ENCODE measurements at regions not wholly inside any gene's neighbourhood (a gene's known extent, or its start where the extent isn't known, plus 50 kb on each side); places are given as distances from the start of the nearest gene placed in this dataset.

DNA sequence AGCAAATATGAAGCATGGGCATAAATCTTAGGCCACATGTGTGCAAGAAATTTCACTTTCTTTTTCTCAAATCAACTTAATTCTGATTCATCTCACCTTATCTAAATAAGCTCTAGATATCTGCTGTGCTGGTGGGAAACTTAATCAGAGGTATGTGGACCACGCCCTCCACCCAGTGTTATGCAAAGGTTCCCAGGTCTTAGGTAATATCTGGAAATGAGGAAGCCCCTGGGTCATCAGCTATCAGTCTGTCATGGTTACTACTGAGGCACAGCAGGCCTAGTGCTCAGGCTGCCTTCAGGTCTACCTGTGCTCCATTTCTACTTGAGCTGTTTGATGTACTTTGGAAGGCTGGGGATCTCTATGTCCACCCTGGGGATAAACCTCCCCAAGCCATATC, 134.4 kb upstream of the KCNH8 start:
- no peak for TF ChIP-seq POLR2AphosphoS5 (IDR thresholded peaks at IDR 0.05)
- no peak for TF ChIP-seq POLR2A (IDR thresholded peaks at IDR 0.05)
- TF ChIP-seq, protein P1, sequence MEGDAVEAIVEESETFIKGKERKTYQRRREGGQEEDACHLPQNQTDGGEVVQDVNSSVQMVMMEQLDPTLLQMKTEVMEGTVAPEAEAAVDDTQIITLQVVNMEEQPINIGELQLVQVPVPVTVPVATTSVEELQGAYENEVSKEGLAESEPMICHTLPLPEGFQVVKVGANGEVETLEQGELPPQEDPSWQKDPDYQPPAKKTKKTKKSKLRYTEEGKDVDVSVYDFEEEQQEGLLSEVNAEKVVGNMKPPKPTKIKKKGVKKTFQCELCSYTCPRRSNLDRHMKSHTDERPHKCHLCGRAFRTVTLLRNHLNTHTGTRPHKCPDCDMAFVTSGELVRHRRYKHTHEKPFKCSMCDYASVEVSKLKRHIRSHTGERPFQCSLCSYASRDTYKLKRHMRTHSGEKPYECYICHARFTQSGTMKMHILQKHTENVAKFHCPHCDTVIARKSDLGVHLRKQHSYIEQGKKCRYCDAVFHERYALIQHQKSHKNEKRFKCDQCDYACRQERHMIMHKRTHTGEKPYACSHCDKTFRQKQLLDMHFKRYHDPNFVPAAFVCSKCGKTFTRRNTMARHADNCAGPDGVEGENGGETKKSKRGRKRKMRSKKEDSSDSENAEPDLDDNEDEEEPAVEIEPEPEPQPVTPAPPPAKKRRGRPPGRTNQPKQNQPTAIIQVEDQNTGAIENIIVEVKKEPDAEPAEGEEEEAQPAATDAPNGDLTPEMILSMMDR (IDR thresholded peaks at IDR 0.05 in 8 of 11, conservative IDR thresholded peaks at IDR 0.05 in 3 of 11), result no peak
- no peak for DNase-seq
- Histone ChIP-seq H3K4me3 (no peak overlapping the region), H3K9me3 (peaks cover 0 to 4% (median 0%) of the 10 kb centered on the region in 8 donors), H3K4me1 (no peaks in the 10 kb centered on the region), H3K36me3 (no peaks in the 10 kb centered on the region), H3K27ac (no peak overlapping the region), H3K27me3 (replicated peaks in 1 of 7) (no peaks in the 10 kb centered on the region)
- intact Hi-C loops (cut with DNase I; ENCODE audit: low total_unique reads), result no loop called here
- 47 to 72% (median 61%) methylated on average over 1 of the region's 1 CpG for WGBS, 5 donors

DNA sequence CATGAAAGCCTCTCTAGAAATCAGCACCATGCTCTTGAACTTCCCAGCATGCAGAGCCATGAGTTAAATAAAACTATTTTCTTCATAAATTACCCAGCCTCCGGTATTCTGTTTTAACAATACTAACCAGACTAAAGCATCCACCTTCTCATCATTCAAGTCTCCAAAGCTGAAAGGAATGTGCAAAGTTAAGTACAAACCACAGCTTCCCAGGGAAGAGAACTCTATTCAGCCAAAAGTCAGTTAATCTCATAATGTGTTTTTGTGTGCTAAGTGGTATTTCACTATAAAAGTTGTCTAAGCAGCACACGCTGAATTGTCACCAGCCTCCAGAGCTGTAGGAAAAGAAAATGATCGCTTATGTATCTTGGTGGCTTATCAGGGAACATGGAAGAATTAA, 135.5 kb upstream of the KCNH8 start:
- no peaks in the 10 kb centered on the region for H3K4me1 ChIP-seq
- DNase-seq, result no peak
- no peak for TF ChIP-seq POLR2AphosphoS5 (IDR thresholded peaks at IDR 0.05)
- no peak for TF ChIP-seq POLR2A (IDR thresholded peaks at IDR 0.05)
- TF ChIP-seq, protein P1 (IDR thresholded peaks at IDR 0.05 in 8 of 11, conservative IDR thresholded peaks at IDR 0.05 in 3 of 11), result no peak
- no peaks in the 10 kb centered on the region for H3K27me3 ChIP-seq (replicated peaks in 1 of 7)
- WGBS, 5 donors, result 90 to 96% (median 92%) methylated on average over 3 of the region's 3 CpGs
- intact Hi-C loops (cut with DNase I; ENCODE audit: low total_unique reads), result no loop called here
- no peak overlapping the region for H3K4me3 ChIP-seq
- H3K27ac ChIP-seq, result no peak overlapping the region
- H3K9me3 ChIP-seq, result peaks cover 0 to 3% (median 0%) of the 10 kb centered on the region in 8 donors
- no peaks in the 10 kb centered on the region for H3K36me3 ChIP-seq

DNA sequence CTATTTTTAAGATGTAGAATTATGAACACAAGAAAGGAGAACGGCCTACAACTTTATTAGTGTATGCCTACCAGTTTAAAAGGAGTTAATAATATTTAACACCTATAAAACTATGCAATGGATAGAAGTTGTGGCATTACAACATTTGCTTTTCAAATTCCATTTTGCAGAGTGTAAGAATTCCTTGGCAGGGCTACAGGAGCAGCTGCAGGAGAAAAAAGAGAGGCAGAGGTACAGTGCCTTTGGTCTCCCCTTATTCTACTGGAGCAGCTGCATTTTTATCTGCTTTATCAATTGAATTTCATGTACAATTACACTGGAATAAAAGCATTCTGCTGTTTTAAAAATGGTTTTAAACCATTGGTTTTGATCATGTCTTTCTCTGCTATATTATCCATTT, 145.7 kb upstream of the KCNH8 start:
- intact Hi-C loops (cut with DNase I; ENCODE audit: low total_unique reads), result no loop called here
- no peaks in the 10 kb centered on the region for H3K36me3 ChIP-seq
- DNase-seq, result no peak
- 53 to 91% (median 79%) methylated on average over 1 of the region's 1 CpG for WGBS, 5 donors
- H3K9me3 ChIP-seq, result no peaks in the 10 kb centered on the region
- no peak overlapping the region for H3K27ac ChIP-seq
- TF ChIP-seq POLR2AphosphoS5 (IDR thresholded peaks at IDR 0.05), result no peak
- TF ChIP-seq, protein P1 (IDR thresholded peaks at IDR 0.05 in 8 of 11, conservative IDR thresholded peaks at IDR 0.05 in 3 of 11), result no peak
- TF ChIP-seq POLR2A (IDR thresholded peaks at IDR 0.05), result no peak
- no peaks in the 10 kb centered on the region for H3K27me3 ChIP-seq (replicated peaks in 1 of 7)
- H3K4me1 ChIP-seq, result no peaks in the 10 kb centered on the region
- no peak overlapping the region for H3K4me3 ChIP-seq

DNA sequence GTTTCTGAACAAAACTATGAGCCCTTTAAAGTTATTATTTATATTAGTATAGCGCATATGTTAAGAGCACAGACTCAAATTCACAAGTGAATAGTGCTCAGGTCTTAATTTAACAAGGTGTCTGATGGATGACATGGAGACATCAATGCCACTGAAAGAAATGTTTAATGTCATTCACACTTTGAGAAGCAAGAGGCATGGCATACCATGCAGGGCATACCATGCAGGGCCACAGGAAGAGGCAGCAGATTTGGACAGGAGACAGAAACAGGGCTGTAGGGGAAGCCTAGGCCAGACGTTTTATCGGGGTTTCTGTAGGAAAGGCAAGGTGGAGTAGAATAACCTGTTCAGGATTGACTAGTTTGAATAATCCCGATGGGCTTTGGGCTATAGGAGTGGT, 150.2 kb upstream of the KCNH8 start:
- H3K36me3 ChIP-seq, result no peaks in the 10 kb centered on the region
- no peaks in the 10 kb centered on the region for H3K27me3 ChIP-seq (replicated peaks in 1 of 7)
- no peak overlapping the region for H3K27ac ChIP-seq
- WGBS, 5 donors, result 81 to 84% (median 82%) methylated on average over 4 of the region's 4 CpGs
- no peaks in the 10 kb centered on the region for H3K4me1 ChIP-seq
- no peak overlapping the region for H3K4me3 ChIP-seq
- no peak for DNase-seq
- intact Hi-C loops (cut with DNase I; ENCODE audit: low total_unique reads), result no loop called here
- TF ChIP-seq, protein P1 (IDR thresholded peaks at IDR 0.05 in 8 of 11, conservative IDR thresholded peaks at IDR 0.05 in 3 of 11), result no peak
- TF ChIP-seq POLR2A (IDR thresholded peaks at IDR 0.05), result no peak
- TF ChIP-seq POLR2AphosphoS5 (IDR thresholded peaks at IDR 0.05), result no peak
- peaks cover 0 to 15% (median 0%) of the 10 kb centered on the region in 8 donors for H3K9me3 ChIP-seq

Data from spleen (tissue), 11 donors.